ENCODE measurements at regions not wholly inside any gene's neighbourhood (a gene's known extent, or its start where the extent isn't known, plus 50 kb on each side); places are given as distances from the start of the nearest gene placed in this dataset.

- TF ChIP-seq, protein P1, sequence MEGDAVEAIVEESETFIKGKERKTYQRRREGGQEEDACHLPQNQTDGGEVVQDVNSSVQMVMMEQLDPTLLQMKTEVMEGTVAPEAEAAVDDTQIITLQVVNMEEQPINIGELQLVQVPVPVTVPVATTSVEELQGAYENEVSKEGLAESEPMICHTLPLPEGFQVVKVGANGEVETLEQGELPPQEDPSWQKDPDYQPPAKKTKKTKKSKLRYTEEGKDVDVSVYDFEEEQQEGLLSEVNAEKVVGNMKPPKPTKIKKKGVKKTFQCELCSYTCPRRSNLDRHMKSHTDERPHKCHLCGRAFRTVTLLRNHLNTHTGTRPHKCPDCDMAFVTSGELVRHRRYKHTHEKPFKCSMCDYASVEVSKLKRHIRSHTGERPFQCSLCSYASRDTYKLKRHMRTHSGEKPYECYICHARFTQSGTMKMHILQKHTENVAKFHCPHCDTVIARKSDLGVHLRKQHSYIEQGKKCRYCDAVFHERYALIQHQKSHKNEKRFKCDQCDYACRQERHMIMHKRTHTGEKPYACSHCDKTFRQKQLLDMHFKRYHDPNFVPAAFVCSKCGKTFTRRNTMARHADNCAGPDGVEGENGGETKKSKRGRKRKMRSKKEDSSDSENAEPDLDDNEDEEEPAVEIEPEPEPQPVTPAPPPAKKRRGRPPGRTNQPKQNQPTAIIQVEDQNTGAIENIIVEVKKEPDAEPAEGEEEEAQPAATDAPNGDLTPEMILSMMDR (IDR thresholded peaks at IDR 0.05) = no peak
- Histone ChIP-seq H3K9me3 (no peaks in the 10 kb centered on the region), H3K27ac (no peak overlapping the region), H3K27me3 (replicated peaks; ENCODE audit: insufficient read depth) (no peaks in the 10 kb centered on the region), H3K36me3 (no peaks in the 10 kb centered on the region), H3K4me3 (no peak overlapping the region), H3K4me1 (ENCODE audit: control insufficient read depth in 1 of 2, low read depth in 2 of 2) (peaks cover 3 to 5% of the 10 kb centered on the region in 2 donors)
- ATAC-seq (ENCODE audit: insufficient number of reproducible peaks, low FRiP score, low read depth) (no peak), DNase-seq (ENCODE audit: low spot score) (no peak)
Observed at GRCh38 chr12:92493816-92494215, 209.0 kb upstream of the PLEKHG7 start.

DNA sequence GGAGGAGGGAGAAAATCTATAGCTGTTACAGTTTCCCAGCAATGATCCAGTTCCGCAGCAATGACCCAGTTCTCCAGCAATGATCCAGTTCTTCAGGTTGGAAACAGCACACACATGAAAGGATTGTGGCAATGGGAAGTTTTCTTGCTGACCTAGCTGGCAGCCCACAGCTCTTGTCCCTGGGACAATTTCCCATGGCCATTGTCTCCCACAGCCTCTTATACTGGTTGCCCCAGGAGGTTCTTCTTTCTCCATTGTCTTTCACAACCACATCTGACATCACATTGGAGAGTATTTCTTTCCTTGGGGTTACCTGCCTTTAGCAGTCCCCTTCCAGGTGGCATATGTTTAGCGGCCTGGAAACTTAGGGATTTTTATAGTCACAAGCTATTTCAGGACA, 209.8 kb upstream of the PLEKHG7 start:
- H3K4me1 ChIP-seq (ENCODE audit: control insufficient read depth in 1 of 2, low read depth in 2 of 2) = peaks cover 3 to 5% of the 10 kb centered on the region in 2 donors
- TF ChIP-seq, protein P1 (IDR thresholded peaks at IDR 0.05) = no peak
- no peak overlapping the region for H3K27ac ChIP-seq
- ATAC-seq (ENCODE audit: insufficient number of reproducible peaks, low FRiP score, low read depth) (no peak), DNase-seq (ENCODE audit: low spot score) (no peak)
- no peak overlapping the region for H3K4me3 ChIP-seq
- no peaks in the 10 kb centered on the region for H3K27me3 ChIP-seq (replicated peaks; ENCODE audit: insufficient read depth)
- H3K9me3 ChIP-seq = no peaks in the 10 kb centered on the region
- no peaks in the 10 kb centered on the region for H3K36me3 ChIP-seq

- H3K4me1 ChIP-seq (ENCODE audit: control insufficient read depth in 1 of 2, low read depth in 2 of 2) = peaks cover 3 to 5% of the 10 kb centered on the region in 2 donors
- ATAC-seq (ENCODE audit: insufficient number of reproducible peaks, low FRiP score, low read depth) (no peak), DNase-seq (ENCODE audit: low spot score) (no peak)
- no peaks in the 10 kb centered on the region for H3K36me3 ChIP-seq
- no peak overlapping the region for H3K27ac ChIP-seq
- TF ChIP-seq, protein P1 (IDR thresholded peaks at IDR 0.05) = no peak
- no peaks in the 10 kb centered on the region for H3K27me3 ChIP-seq (replicated peaks; ENCODE audit: insufficient read depth)
- no peaks in the 10 kb centered on the region for H3K9me3 ChIP-seq
- no peak overlapping the region for H3K4me3 ChIP-seq
Observed at GRCh38 chr12:92492291-92492690, 210.5 kb upstream of the PLEKHG7 start.

GRCh38 chr12:92489781-92490180, 213.0 kb upstream of the PLEKHG7 start:
- Histone ChIP-seq H3K27me3 (replicated peaks; ENCODE audit: insufficient read depth) (no peaks in the 10 kb centered on the region), H3K27ac (no peak overlapping the region), H3K36me3 (no peaks in the 10 kb centered on the region), H3K9me3 (no peaks in the 10 kb centered on the region), H3K4me3 (no peak overlapping the region), H3K4me1 (ENCODE audit: control insufficient read depth in 1 of 2, low read depth in 2 of 2) (peaks cover 1 to 9% of the 10 kb centered on the region in 2 donors)
- DNase-seq (ENCODE audit: low spot score) (no peak), ATAC-seq (ENCODE audit: insufficient number of reproducible peaks, low FRiP score, low read depth) (no peak)
- TF ChIP-seq, protein P1 (IDR thresholded peaks at IDR 0.05) = no peak

- H3K4me1 ChIP-seq (ENCODE audit: control insufficient read depth in 1 of 2, low read depth in 2 of 2) = peaks cover 0 to 9% of the 10 kb centered on the region in 2 donors
Observed at GRCh38 chr12:92488735-92489134, 214.1 kb upstream of the PLEKHG7 start.

More at GRCh38 chr12:92488735-92489134, 214.1 kb upstream of the PLEKHG7 start:
- Histone ChIP-seq H3K9me3 (no peaks in the 10 kb centered on the region), H3K36me3 (no peaks in the 10 kb centered on the region), H3K27ac (no peak overlapping the region), H3K4me3 (no peak overlapping the region), H3K27me3 (replicated peaks; ENCODE audit: insufficient read depth) (no peaks in the 10 kb centered on the region)
- TF ChIP-seq, protein P1 (IDR thresholded peaks at IDR 0.05) = no peak
- DNase-seq (ENCODE audit: low spot score) = no peak
- no peak for ATAC-seq (ENCODE audit: insufficient number of reproducible peaks, low FRiP score, low read depth)
